NCI-H2171 treated with DMSO at 0.1 percent for 48 hours (cell line): ENCODE measurements at regions not wholly inside any gene's neighbourhood (a gene's known extent, or its start where the extent isn't known, plus 50 kb on each side); places are given as distances from the start of the nearest gene placed in this dataset.

Experiments used
- DNase-seq: peaks from one replicate; lab custom pipeline; 2025; lab: John Stamatoyannopoulos, UW

GRCh38 chr6:9942131-9942530, 472.7 kb downstream of the TFAP2A start:
- DNase-seq, result no peak

- DNase-seq, result no peak
These were observed 476.1 kb downstream of the TFAP2A start for GRCh38 chr6:9938801-9939200.

GRCh38 chr6:9937031-9937763, 477.7 kb downstream of the TFAP2A start:
- DNase-seq, result no peak

DNA sequence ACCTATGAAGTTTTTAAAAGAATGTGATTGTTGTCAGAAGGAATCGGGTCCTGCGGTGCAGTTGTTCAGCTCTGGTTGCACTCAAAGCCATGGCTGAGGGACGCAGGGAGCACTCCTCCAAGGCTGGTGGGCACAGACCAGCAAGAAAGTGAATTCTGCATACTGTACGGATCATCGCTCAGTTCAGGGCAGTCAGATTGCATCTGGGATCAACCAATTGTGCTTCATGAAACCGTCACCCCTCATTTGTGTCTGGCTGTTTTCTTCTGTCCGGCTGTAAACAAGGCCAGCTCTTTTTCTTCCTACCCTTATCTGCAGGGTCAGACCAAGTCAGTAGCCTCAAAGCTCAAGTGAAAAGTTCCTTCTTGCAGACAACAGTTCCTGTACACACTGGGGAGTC, 478.3 kb downstream of the TFAP2A start:
- no peak for DNase-seq

- DNase-seq, result no peak
These were observed 481.2 kb downstream of the TFAP2A start for GRCh38 chr6:9933677-9934076.

GRCh38 chr6:9927275-9927674, 487.6 kb downstream of the TFAP2A start:
- no peak for DNase-seq

DNA sequence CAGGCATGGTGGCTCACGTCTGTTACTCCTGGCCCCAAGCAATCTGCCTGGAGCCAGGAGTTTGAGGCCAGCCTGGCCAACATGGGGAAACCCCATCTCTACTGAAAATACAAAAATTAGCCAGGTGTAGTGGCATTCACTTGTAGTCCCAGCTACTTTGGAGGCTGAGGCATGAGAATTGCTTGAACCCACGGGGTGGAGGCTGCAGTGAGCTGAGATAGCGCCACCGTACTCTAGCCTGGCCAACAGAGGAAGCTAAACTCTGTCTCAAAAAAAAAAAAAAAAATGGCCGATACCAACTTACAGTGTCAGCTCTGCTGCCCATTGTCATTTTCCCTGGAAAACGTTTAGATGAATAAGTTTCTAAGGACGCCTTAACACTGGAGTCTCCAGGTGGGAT, 489.9 kb downstream of the TFAP2A start:
- no peak for DNase-seq

DNA sequence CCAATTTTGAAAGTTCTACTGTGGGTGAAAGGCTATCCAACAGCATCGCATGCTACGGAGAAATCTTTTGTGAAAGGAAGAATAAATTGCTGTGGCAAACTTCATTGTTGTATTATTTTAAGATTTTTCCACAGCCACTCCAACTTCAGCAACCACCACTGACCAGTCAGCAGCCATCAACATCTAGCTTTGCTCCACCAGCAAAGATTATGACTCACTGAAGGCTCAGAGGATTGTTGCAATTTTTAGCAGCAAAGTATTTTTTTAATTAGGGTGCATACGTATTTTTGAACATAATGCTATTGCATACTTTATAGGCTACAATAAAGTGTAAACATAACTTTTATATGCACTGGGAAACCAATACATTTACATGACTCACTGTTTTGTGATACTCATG, 493.5 kb downstream of the TFAP2A start:
- DNase-seq, result no peak

- DNase-seq, result no peak
These were observed 499.9 kb downstream of the TFAP2A start for GRCh38 chr6:9914951-9915350.

DNA sequence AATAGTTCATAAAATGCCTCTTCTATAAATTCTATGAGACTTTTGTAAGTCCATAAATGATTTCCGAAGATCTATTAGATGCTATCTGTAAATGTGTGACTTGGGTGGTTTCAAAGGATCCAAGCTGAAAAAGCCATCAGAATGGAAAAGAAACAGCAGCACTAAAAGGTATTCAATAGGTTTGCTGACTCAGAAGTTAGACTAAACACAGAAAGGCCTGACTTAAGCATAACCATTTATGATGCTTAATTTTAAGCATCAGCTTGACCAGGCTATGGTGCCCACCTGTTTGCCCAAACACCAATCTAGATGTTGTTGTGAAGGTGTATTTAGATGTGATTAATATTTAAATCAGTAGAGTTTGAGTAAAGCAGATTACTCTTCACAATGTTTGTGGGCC, 513.5 kb downstream of the TFAP2A start:
- DNase-seq, result no peak

DNA sequence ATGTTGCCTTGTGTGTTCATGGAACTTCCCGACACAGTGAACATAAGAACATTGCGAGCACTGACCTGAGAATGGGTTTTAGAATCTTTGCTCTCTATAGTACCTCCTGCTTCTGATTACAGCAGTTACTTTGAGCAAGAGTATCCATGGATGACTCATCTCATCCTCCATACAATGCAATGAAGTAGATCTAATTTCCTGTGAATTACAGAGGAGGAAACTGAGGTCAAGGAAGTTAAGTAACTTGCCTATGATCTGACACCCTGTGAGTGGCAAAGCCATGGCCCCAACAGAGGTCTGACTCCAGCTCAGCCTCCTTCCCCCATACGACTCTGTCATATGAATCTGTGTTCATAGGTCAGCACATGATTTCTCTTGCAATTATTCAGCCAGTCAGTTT, 518.1 kb downstream of the TFAP2A start:
- no peak for DNase-seq

GRCh38 chr6:9890893-9891292, 524.0 kb downstream of the TFAP2A start:
- DNase-seq, result no peak

GRCh38 chr6:9890469-9890868, 524.4 kb downstream of the TFAP2A start:
- no peak for DNase-seq

- DNase-seq, result no peak
These were observed 536.3 kb downstream of the TFAP2A start for GRCh38 chr6:9878535-9878934.

DNA sequence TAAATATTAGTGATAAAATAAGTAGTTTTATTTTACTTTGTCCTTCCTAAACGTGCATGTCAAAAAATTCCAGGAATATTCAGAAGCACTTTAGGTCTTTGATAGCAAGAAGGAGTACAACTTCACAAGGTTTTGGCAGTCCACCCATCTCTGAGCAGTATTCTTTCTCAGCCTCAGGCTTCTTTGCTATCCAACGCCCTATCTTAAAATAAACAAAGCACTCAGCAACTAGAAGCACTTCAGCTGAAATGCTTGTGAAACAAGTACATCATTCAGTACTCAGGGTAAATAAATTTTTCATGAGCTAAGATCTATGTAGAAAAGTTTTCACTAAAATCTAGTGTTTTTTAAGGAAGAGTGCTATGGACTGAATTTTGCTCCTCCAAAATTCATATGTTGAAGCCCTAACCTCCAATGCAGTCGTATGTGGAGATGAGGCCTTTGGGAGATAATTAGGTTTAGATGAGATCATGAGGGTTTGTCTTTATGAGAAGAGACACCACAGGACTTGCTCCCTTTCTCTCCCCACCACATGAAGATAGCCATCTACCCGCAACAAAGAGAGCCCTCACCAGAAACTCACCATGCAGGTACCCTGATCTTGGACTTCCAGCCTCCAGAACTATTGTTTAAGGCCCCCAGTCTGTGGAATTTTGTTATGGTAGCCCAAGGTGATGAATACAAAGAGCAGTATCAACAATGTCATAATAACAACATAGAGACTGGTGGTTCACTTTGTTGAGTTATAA, 539.1 kb downstream of the TFAP2A start:
- DNase-seq, result no peak

DNA sequence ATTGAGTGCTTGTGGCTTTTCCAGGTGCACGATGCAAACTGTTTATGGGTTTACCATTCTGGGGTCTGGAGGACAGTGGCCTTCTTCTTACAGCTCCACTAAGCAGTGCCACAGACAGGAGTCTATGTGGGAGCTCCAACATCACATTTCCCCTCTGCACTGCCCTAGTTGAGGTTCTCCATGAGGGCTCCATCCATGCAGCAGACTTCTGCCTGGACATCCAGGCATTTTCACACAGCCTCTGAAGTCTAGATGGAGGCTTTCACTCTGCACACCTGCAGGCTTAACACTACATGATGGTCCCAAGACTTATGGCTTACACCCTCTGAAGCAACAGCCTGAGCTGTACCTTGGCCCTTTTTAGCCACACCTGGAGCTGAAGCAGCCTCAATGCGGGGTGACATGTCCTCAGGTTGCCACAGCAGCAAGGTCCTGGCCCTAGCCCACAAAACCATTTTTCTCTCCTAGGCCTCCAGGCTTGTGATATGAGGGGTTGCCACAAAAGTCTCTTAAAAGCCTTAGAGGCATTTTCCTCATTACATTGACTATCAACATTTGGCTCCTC, 552.2 kb downstream of the TFAP2A start:
- DNase-seq, result no peak

- no peak for DNase-seq
These were observed 563.1 kb downstream of the TFAP2A start for GRCh38 chr6:9851541-9852380.

GRCh38 chr6:9851006-9851405, 563.9 kb downstream of the TFAP2A start:
- no peak for DNase-seq

DNA sequence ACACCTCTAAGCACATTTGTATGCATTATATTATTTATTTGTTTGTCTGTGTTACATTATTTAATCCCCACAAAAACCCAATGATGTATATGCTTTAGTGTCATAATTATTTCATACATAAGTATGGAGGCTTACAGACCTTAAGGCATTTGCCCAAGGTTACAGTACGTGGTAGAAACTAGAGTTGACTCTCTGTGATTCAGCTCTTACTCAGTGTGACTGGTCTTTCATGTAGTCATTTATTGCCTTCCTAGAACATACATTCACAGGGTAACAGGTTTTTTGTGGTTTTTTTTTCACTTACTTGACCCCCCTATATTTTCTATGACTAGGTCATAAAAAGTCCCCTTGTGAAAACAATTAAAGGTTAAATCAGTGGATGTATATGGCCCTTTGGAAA, 566.8 kb downstream of the TFAP2A start:
- no peak for DNase-seq

- DNase-seq, result no peak
These were observed 572.8 kb downstream of the TFAP2A start for GRCh38 chr6:9841886-9842725.

DNA sequence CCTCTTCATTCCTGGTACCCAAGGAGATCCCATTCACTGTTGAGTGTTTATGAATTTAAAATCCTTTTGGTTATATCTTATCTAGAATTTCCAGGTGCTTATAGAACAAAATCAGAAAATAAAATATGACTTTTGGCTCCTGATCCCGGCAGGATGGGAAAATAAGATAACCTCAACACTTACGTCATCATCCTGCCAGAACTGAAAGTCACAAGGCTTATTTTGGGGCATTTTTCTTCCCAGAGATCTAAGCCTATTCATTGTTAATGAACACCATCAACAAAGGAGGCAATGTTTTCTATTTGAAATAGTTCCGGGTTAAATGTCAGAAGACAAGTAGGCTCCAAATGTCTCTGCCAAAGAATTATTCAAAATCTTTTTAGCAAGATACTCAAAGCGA, 580.6 kb downstream of the TFAP2A start:
- no peak for DNase-seq

- DNase-seq, result no peak
These were observed 583.1 kb downstream of the TFAP2A start for GRCh38 chr6:9831783-9832182.
